ENCODE measurements at regions not wholly inside any gene's neighbourhood (a gene's known extent, or its start where the extent isn't known, plus 50 kb on each side); places are given as distances from the start of the nearest gene placed in this dataset.

DNA sequence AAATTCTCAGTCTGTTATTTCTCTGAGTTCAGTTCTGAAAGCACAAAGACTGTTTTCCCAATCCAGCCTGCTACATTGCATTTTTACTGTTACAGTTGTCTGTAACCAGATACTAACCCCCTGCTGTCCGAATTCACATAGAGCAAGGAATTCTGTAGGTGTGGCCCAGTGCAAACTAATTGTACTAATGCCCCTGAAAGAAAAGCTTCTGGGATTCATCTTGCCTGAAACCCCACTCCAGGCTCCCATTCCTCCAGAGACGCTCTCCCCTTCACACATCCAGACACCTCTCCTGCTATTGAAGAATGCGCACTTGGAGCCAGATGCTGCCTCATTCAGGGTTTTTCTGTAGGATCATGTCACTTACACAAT, 127.0 kb downstream of the TTC32 start:
- TF ChIP-seq, protein P1, sequence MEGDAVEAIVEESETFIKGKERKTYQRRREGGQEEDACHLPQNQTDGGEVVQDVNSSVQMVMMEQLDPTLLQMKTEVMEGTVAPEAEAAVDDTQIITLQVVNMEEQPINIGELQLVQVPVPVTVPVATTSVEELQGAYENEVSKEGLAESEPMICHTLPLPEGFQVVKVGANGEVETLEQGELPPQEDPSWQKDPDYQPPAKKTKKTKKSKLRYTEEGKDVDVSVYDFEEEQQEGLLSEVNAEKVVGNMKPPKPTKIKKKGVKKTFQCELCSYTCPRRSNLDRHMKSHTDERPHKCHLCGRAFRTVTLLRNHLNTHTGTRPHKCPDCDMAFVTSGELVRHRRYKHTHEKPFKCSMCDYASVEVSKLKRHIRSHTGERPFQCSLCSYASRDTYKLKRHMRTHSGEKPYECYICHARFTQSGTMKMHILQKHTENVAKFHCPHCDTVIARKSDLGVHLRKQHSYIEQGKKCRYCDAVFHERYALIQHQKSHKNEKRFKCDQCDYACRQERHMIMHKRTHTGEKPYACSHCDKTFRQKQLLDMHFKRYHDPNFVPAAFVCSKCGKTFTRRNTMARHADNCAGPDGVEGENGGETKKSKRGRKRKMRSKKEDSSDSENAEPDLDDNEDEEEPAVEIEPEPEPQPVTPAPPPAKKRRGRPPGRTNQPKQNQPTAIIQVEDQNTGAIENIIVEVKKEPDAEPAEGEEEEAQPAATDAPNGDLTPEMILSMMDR (conservative IDR thresholded peaks at IDR 0.05), result no peak
- no peak for TF ChIP-seq EZH2 (IDR thresholded peaks at IDR 0.05; ENCODE audit: low read depth)
